ENCODE measurements at regions not wholly inside any gene's neighbourhood (a gene's known extent, or its start where the extent isn't known, plus 50 kb on each side); places are given as distances from the start of the nearest gene placed in this dataset.

- Mint-ChIP-seq H3K9me3 (no peaks in the 10 kb centered on the region), H3K36me3 (ENCODE audit: low read depth) (no peaks in the 10 kb centered on the region), H3K27ac (no peak overlapping the region), H3K27me3 (ENCODE audit: insufficient read depth) (peaks cover 4% of the 10 kb centered on the region), H3K4me3 (no peak overlapping the region), H3K4me1 (no peaks in the 10 kb centered on the region)
- Histone ChIP-seq H3K27ac (ENCODE audit: low read depth, low read length) (no peak overlapping the region), H3K36me3 (ENCODE audit: control insufficient read depth, insufficient read depth, low read length) (no peaks in the 10 kb centered on the region), H3K27me3 (ENCODE audit: control insufficient read depth, insufficient read depth, low read length, poor library complexity, severe bottlenecking) (peaks cover 29% of the 10 kb centered on the region), H3K4me3 (ENCODE audit: low read length) (no peak overlapping the region), H3K4me1 (ENCODE audit: control insufficient read depth, insufficient read depth, low read length) (no peaks in the 10 kb centered on the region), H3K9me3 (ENCODE audit: control insufficient read depth, low read length) (no peaks in the 10 kb centered on the region), H3K9ac (ENCODE audit: extremely low read depth, low read length, poor library complexity, severe bottlenecking) (no peak overlapping the region)
- TF ChIP-seq CTCF (conservative IDR thresholded peaks at IDR 0.05) = no peak
- WGBS, 2 experiments (ENCODE audit: insufficient coverage in 1 of 2, insufficient read length in 1 of 2) = 57 to 84% methylated on average over 1 of the region's 1 CpG
- DNase-seq = no peak
These were observed 502.9 kb downstream of the PTPRU start for GRCh38 chr1:29739176-29739575.

GRCh38 chr1:29736582-29737188, 500.4 kb downstream of the PTPRU start:
- peak; percentile 85 for DNase-seq
- no peak for TF ChIP-seq CTCF (conservative IDR thresholded peaks at IDR 0.05)
- H3K36me3 Mint-ChIP-seq (ENCODE audit: low read depth) = no peaks in the 10 kb centered on the region
- Histone ChIP-seq H3K4me3 (ENCODE audit: low read length) (no peak overlapping the region), H3K36me3 (ENCODE audit: control insufficient read depth, insufficient read depth, low read length) (no peaks in the 10 kb centered on the region), H3K9me3 (ENCODE audit: control insufficient read depth, low read length) (no peaks in the 10 kb centered on the region), H3K27ac (ENCODE audit: low read depth, low read length) (no peak overlapping the region), H3K27me3 (ENCODE audit: control insufficient read depth, insufficient read depth, low read length, poor library complexity, severe bottlenecking) (peaks cover 25% of the 10 kb centered on the region), H3K4me1 (ENCODE audit: control insufficient read depth, insufficient read depth, low read length) (no peaks in the 10 kb centered on the region), H3K9ac (ENCODE audit: extremely low read depth, low read length, poor library complexity, severe bottlenecking) (no peak overlapping the region)
- H3K9me3 Mint-ChIP-seq = no peaks in the 10 kb centered on the region
- no peaks in the 10 kb centered on the region for H3K4me1 Mint-ChIP-seq
- H3K4me3 Mint-ChIP-seq = no peak overlapping the region
- H3K27ac Mint-ChIP-seq = no peak overlapping the region
- H3K27me3 Mint-ChIP-seq (ENCODE audit: insufficient read depth) = peaks cover 4% of the 10 kb centered on the region
- 67 to 71% methylated on average over 2 to 5 of the region's 5 CpGs for WGBS, 2 experiments (ENCODE audit: insufficient coverage in 1 of 2, insufficient read length in 1 of 2)

DNA sequence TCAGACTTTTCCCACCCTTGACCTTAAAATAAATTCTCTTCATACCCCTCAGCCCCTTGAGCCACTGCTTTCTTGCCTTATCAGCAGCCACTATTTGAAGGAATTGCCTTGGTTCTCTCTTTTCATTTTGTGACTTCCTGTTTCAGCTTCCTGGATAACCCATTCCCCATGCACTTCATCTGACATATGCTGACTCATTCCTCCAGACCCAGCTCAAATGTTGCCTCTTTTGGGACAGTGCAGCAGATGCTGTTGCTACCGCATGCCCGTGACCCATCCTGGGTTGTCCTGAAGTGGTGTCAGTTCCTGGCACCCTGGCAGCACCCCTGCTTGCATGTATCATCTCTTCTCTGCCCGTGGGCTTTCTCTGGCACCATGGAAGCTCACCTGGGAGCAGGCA, 496.1 kb downstream of the PTPRU start:
- H3K4me3 Mint-ChIP-seq = no peak overlapping the region
- no peaks in the 10 kb centered on the region for H3K9me3 ChIP-seq (ENCODE audit: control insufficient read depth, low read length)
- no peaks in the 10 kb centered on the region for H3K4me1 Mint-ChIP-seq
- H3K4me1 ChIP-seq (ENCODE audit: control insufficient read depth, insufficient read depth, low read length) = no peaks in the 10 kb centered on the region
- no peak overlapping the region for H3K27ac Mint-ChIP-seq
- H3K4me3 ChIP-seq (ENCODE audit: low read length) = no peak overlapping the region
- H3K27ac ChIP-seq (ENCODE audit: low read depth, low read length) = no peak overlapping the region
- H3K36me3 Mint-ChIP-seq (ENCODE audit: low read depth) = no peaks in the 10 kb centered on the region
- no peak for DNase-seq
- H3K9ac ChIP-seq (ENCODE audit: extremely low read depth, low read length, poor library complexity, severe bottlenecking) = no peak overlapping the region
- no peaks in the 10 kb centered on the region for H3K9me3 Mint-ChIP-seq
- no peaks in the 10 kb centered on the region for H3K27me3 Mint-ChIP-seq (ENCODE audit: insufficient read depth)
- H3K27me3 ChIP-seq (ENCODE audit: control insufficient read depth, insufficient read depth, low read length, poor library complexity, severe bottlenecking) = peaks cover 6% of the 10 kb centered on the region
- WGBS, 2 experiments (ENCODE audit: insufficient coverage in 1 of 2, insufficient read length in 1 of 2) = 86 to 94% methylated on average over 2 to 3 of the region's 3 CpGs
- no peaks in the 10 kb centered on the region for H3K36me3 ChIP-seq (ENCODE audit: control insufficient read depth, insufficient read depth, low read length)
- no peak for TF ChIP-seq CTCF (conservative IDR thresholded peaks at IDR 0.05)

All from endodermal cell (in vitro differentiated cells).